Lower leg skin (tissue), 4 donors: ENCODE measurements at regions not wholly inside any gene's neighbourhood (a gene's known extent, or its start where the extent isn't known, plus 50 kb on each side); places are given as distances from the start of the nearest gene placed in this dataset.

Source experiments
- DNase-seq, 2 donors: peaks; one replicate each; pipeline ENCODE4 v3.0.0-alpha.2; 2019; ENCODE audit warnings: low spot score in 2 of 2
- H3K4me3 ChIP-seq: fragments of 200-600 bp; sonication (generic); 2 replicates; pipeline ENCODE4 v1.5.1; 2017; ENCODE audit warnings: mild to moderate bottlenecking, low read depth; ENCODE audit not compliant: poor library complexity, severe bottlenecking
- CTCF ChIP-seq, 3 donors: fragments of 450-650 bp; IDR thresholded peaks; one replicate each; pipeline ENCODE4 v1.5.1; 2016; ENCODE audit warnings: antibody characterized with exemption in 3 of 3, mild to moderate bottlenecking in 3 of 3, moderate library complexity in 2 of 3
- POLR2A ChIP-seq, 2 donors: fragments of 450-650 bp; IDR thresholded peaks; one replicate each; pipeline ENCODE4 v1.6.1; 2016 to 2017; ENCODE audit warnings: antibody characterized with exemption in 2 of 2, mild to moderate bottlenecking in 1 of 2, moderate library complexity in 1 of 2
- WGBS, 2 donors: methylation state at CpG; one replicate each; pipeline ENCODE4 v1.1.5; 2018; 5-methylcytosine and 5-hydroxymethylcytosine counted together
- intact Hi-C: fragments of 100-400 bp; cut with DNase I; formaldehyde crosslinking; loops from one replicate; pipeline ENCODE4 v1.15.0; 2023; ENCODE audit warnings: low total_unique reads

GRCh38 chr13:48797127-48797526 is 143.4 kb downstream of the CYSLTR2 start:
- intact Hi-C loops, result no loop called here
- no peak overlapping the region for H3K4me3 ChIP-seq
- no peak for TF ChIP-seq POLR2A (IDR thresholded peaks at IDR 0.05)
- TF ChIP-seq CTCF (IDR thresholded peaks at IDR 0.05), result no peak
- WGBS, 2 donors, result 57 to 58% methylated on average over 3 of the region's 3 CpGs
- no peak for DNase-seq

- DNase-seq, result no peak
- no peak overlapping the region for H3K4me3 ChIP-seq
- no peak for TF ChIP-seq POLR2A (IDR thresholded peaks at IDR 0.05)
- no peak for TF ChIP-seq CTCF (IDR thresholded peaks at IDR 0.05)
- 92 to 96% methylated on average over 1 of the region's 1 CpG for WGBS, 2 donors
- intact Hi-C loops, result no loop called here
Measured at GRCh38 chr13:48797761-48798160, 144.0 kb downstream of the CYSLTR2 start.

GRCh38 chr13:48798180-48798579 is 144.5 kb downstream of the CYSLTR2 start:
- 82 to 89% methylated on average over 2 of the region's 2 CpGs for WGBS, 2 donors
- intact Hi-C loops, result no loop called here
- H3K4me3 ChIP-seq, result no peak overlapping the region
- DNase-seq, result no peak
- TF ChIP-seq POLR2A (IDR thresholded peaks at IDR 0.05) (no peak), CTCF (IDR thresholded peaks at IDR 0.05) (no peak)

- WGBS, 2 donors, result 62 to 65% methylated on average over 3 of the region's 3 CpGs
- no peak for TF ChIP-seq POLR2A (IDR thresholded peaks at IDR 0.05)
- TF ChIP-seq CTCF (IDR thresholded peaks at IDR 0.05), result no peak
- intact Hi-C loops, result no loop called here
- no peak overlapping the region for H3K4me3 ChIP-seq
- no peak for DNase-seq
Measured at GRCh38 chr13:48801255-48801654, 147.5 kb downstream of the CYSLTR2 start.

- intact Hi-C loops, result no loop called here
- no peak for DNase-seq
- no peak for TF ChIP-seq CTCF (IDR thresholded peaks at IDR 0.05)
- no peak for TF ChIP-seq POLR2A (IDR thresholded peaks at IDR 0.05)
- WGBS, 2 donors, result 81 to 88% methylated on average over 4 of the region's 4 CpGs
- H3K4me3 ChIP-seq, result no peak overlapping the region
Measured at GRCh38 chr13:48804821-48805601, 151.3 kb downstream of the CYSLTR2 start.

- no peak for DNase-seq
- WGBS, 2 donors, result 94 to 97% methylated on average over 3 of the region's 3 CpGs
- intact Hi-C loops, result no loop called here
- TF ChIP-seq CTCF (IDR thresholded peaks at IDR 0.05) (no peak), POLR2A (IDR thresholded peaks at IDR 0.05) (no peak)
- H3K4me3 ChIP-seq, result no peak overlapping the region
Measured at GRCh38 chr13:48806522-48806921, 152.8 kb downstream of the CYSLTR2 start.
